AG04450 (cell line): ENCODE measurements at regions not wholly inside any gene's neighbourhood (a gene's known extent, or its start where the extent isn't known, plus 50 kb on each side); places are given as distances from the start of the nearest gene placed in this dataset.

Experiments
- CTCF ChIA-PET: fragments of 300-600, 350-600 bp; formaldehyde crosslinking; extraction: SDS; loops from one replicate; lab custom pipeline; 2022; ENCODE audit warnings: antibody characterized with exemption, inconsistent platforms; lab: Charles Lee
- POLR2A ChIA-PET: fragments of 350-600 bp; formaldehyde crosslinking; extraction: SDS; loops from one replicate; lab custom pipeline; 2021; ENCODE audit warnings: antibody characterized with exemption, inconsistent platforms; lab: Yijun Ruan, JAX
- DNase-seq: peaks from one replicate; pipeline ENCODE4 v3.0.0-alpha.2; 2011; ENCODE audit warnings: low read depth, low spot score
- H3K27ac ChIP-seq: one replicate; pipeline ENCODE4 v1.5.1; 2012; ENCODE audit warnings: low read depth, low read length, control low read depth
- H3K27me3 ChIP-seq: one replicate; pipeline ENCODE4 v1.6.0; 2012; ENCODE audit warnings: low read length; ENCODE audit not compliant: control insufficient read depth, insufficient read depth
- H3K4me3 ChIP-seq: 2 replicates; pipeline ENCODE4 v1.5.1; 2011; ENCODE audit warnings: mild to moderate bottlenecking, low read depth, low read length, control low read depth
- H3K9me3 ChIP-seq: 2 replicates; pipeline ENCODE4 v1.5.1; 2012; ENCODE audit warnings: low read length; ENCODE audit not compliant: control insufficient read depth, insufficient read depth
- TF ChIP-seq, protein P1 (sequence below): IDR thresholded peaks from 2 replicates; pipeline ENCODE4 v1.5.1; 2011; ENCODE audit warnings: low read depth, low read length, control low read depth, inconsistent platforms

GRCh38 chr6:22954749-22955385, 385.5 kb downstream of the HDGFL1 start:
- Histone ChIP-seq H3K4me3 (peak overlapping the region; percentile 23), H3K27ac (no peak overlapping the region), H3K27me3 (no peaks in the 10 kb centered on the region), H3K9me3 (no peaks in the 10 kb centered on the region)
- DNase-seq: no peak
- ChIA-PET CTCF (no interaction called here), POLR2A (interaction anchor here (1.0 kb wide), 1 partner anchor 73 kb away, joined by 4 read pairs; no protein-coding TSS in a partner anchor)
- TF ChIP-seq, protein P1, sequence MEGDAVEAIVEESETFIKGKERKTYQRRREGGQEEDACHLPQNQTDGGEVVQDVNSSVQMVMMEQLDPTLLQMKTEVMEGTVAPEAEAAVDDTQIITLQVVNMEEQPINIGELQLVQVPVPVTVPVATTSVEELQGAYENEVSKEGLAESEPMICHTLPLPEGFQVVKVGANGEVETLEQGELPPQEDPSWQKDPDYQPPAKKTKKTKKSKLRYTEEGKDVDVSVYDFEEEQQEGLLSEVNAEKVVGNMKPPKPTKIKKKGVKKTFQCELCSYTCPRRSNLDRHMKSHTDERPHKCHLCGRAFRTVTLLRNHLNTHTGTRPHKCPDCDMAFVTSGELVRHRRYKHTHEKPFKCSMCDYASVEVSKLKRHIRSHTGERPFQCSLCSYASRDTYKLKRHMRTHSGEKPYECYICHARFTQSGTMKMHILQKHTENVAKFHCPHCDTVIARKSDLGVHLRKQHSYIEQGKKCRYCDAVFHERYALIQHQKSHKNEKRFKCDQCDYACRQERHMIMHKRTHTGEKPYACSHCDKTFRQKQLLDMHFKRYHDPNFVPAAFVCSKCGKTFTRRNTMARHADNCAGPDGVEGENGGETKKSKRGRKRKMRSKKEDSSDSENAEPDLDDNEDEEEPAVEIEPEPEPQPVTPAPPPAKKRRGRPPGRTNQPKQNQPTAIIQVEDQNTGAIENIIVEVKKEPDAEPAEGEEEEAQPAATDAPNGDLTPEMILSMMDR: no peak

DNA sequence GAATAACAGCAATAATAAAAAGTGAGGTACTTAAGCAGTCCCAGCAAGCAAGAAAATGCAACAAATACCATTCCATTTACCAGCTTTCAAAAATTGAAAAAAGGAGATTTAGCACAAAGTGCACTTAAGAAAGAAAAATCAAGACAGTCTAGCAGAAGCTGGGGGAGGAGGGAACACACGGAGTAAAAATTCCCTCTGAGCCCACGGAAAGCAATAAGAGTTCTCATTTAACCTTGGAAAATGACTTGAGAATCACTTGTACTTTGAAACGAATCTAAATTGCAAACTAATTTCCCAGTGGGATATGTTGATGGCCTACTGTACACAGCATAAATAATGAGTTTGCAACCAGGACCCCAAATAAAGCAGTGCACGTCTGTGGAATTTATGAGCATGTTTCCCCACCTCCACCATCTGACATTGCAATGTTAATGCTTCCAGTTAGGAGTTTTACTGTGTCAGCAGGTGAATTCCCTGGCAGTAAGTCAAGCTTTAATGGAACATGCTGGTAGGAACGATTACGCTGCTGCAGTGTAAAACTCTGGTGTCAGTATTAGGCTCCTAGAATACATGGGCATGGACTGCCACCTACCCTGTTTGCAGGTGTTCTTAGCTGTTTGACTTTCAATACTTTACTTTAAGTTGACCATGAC, 386.8 kb downstream of the HDGFL1 start:
- H3K27ac ChIP-seq: no peak overlapping the region
- CTCF ChIA-PET: interaction anchor here (1.3 kb wide), 1 partner anchor 9 kb away, joined by 3 read pairs; no protein-coding TSS in a partner anchor
- H3K4me3 ChIP-seq: no peak overlapping the region
- no peaks in the 10 kb centered on the region for H3K9me3 ChIP-seq
- DNase-seq: no peak
- TF ChIP-seq, protein P1: no peak
- POLR2A ChIA-PET: no interaction called here
- no peaks in the 10 kb centered on the region for H3K27me3 ChIP-seq

- Histone ChIP-seq H3K27ac (no peak overlapping the region), H3K27me3 (no peaks in the 10 kb centered on the region), H3K9me3 (no peaks in the 10 kb centered on the region), H3K4me3 (no peak overlapping the region)
- POLR2A ChIA-PET: no interaction called here
- DNase-seq: no peak
- TF ChIP-seq, protein P1: no peak
- CTCF ChIA-PET: interaction anchor here (1.0 kb wide), 1 partner anchor 9 kb away, joined by 3 read pairs; no protein-coding TSS in a partner anchor
These were observed 389.3 kb downstream of the HDGFL1 start for GRCh38 chr6:22958677-22959076.

DNA sequence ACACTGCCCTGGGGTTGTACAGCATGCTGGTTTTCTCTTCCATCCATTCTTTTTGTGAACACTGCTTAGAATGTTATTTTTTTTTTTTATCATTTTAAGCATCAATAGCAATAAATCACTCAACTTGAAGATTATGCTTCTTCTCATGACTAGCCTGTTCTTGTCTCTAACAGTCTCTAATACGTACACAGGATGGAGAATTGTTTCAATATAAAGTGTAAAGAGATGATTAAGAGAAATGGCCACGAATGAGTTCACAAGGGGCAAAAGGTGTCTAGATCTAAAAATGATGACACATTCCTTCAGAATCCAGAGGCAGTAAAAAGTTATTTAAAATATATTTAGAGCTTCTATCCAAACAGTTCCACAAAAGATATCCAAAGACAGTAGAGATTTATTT, 390.2 kb downstream of the HDGFL1 start:
- H3K4me3 ChIP-seq: no peak overlapping the region
- ChIA-PET CTCF (no interaction called here), POLR2A (no interaction called here)
- no peaks in the 10 kb centered on the region for H3K27me3 ChIP-seq
- H3K27ac ChIP-seq: no peak overlapping the region
- H3K9me3 ChIP-seq: no peaks in the 10 kb centered on the region
- TF ChIP-seq, protein P1: no peak
- DNase-seq: no peak

DNA sequence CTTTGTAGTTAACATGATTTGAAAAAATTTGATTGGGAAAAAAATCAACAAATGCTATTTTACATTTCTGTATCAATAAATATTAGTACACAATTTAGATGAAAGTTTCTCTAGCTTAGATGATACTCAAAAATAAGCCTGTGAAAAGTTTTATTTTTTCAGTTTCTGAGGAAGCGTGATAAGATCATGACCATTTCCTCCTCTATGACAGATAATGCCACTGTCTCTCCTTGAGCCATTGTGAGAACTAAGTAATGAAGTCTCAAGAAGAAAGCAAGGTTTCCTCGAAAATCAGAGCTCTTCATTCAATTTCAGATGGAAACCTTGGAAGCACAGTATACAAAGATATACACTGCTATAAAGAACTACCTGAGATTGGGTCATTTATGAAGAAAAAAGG, 395.0 kb downstream of the HDGFL1 start:
- ChIA-PET CTCF (no interaction called here), POLR2A (no interaction called here)
- Histone ChIP-seq H3K9me3 (no peaks in the 10 kb centered on the region), H3K27ac (no peak overlapping the region), H3K27me3 (no peaks in the 10 kb centered on the region), H3K4me3 (no peak overlapping the region)
- TF ChIP-seq, protein P1: no peak
- DNase-seq: no peak
